ENCODE measurements at regions not wholly inside any gene's neighbourhood (a gene's known extent, or its start where the extent isn't known, plus 50 kb on each side); places are given as distances from the start of the nearest gene placed in this dataset.

- no peak overlapping the region for H3K4me3 ChIP-seq (ENCODE audit: control insufficient read depth, low read depth, low read length)
- no peak for TF ChIP-seq CTCF (IDR thresholded peaks at IDR 0.05; ENCODE audit: control insufficient read depth, insufficient read depth, low read depth, low read length, missing control alignments)
- DNase-seq (ENCODE audit: low read depth): no peak
These were observed 207.8 kb upstream of the WSCD1 start for GRCh38 chr17:5862395-5862794.

- no peak for TF ChIP-seq CTCF (IDR thresholded peaks at IDR 0.05; ENCODE audit: control insufficient read depth, insufficient read depth, low read depth, low read length, missing control alignments)
These were observed 205.2 kb upstream of the WSCD1 start for GRCh38 chr17:5864741-5865657.

GRCh38 chr17:5866978-5867377 is 203.2 kb upstream of the WSCD1 start:
- no peak overlapping the region for H3K4me3 ChIP-seq (ENCODE audit: control insufficient read depth, low read depth, low read length)
- no peak for DNase-seq (ENCODE audit: low read depth)
- TF ChIP-seq CTCF (IDR thresholded peaks at IDR 0.05; ENCODE audit: control insufficient read depth, insufficient read depth, low read depth, low read length, missing control alignments): no peak

More at GRCh38 chr17:5864741-5865657, 205.2 kb upstream of the WSCD1 start:
- no peak for DNase-seq (ENCODE audit: low read depth)
- H3K4me3 ChIP-seq (ENCODE audit: control insufficient read depth, low read depth, low read length): no peak overlapping the region

GRCh38 chr17:5869041-5869745 is 201.0 kb upstream of the WSCD1 start:
- no peak overlapping the region for H3K4me3 ChIP-seq (ENCODE audit: control insufficient read depth, low read depth, low read length)
- DNase-seq (ENCODE audit: low read depth): no peak
- TF ChIP-seq CTCF (IDR thresholded peaks at IDR 0.05; ENCODE audit: control insufficient read depth, insufficient read depth, low read depth, low read length, missing control alignments): no peak

GRCh38 chr17:5870231-5870953 is 199.8 kb upstream of the WSCD1 start:
- H3K4me3 ChIP-seq (ENCODE audit: control insufficient read depth, low read depth, low read length): no peak overlapping the region
- DNase-seq (ENCODE audit: low read depth): no peak
- no peak for TF ChIP-seq CTCF (IDR thresholded peaks at IDR 0.05; ENCODE audit: control insufficient read depth, insufficient read depth, low read depth, low read length, missing control alignments)

GRCh38 chr17:5871666-5872065 is 198.5 kb upstream of the WSCD1 start:
- TF ChIP-seq CTCF (IDR thresholded peaks at IDR 0.05; ENCODE audit: control insufficient read depth, insufficient read depth, low read depth, low read length, missing control alignments): no peak
- H3K4me3 ChIP-seq (ENCODE audit: control insufficient read depth, low read depth, low read length): no peak overlapping the region
- no peak for DNase-seq (ENCODE audit: low read depth)
